ENCODE measurements at regions not wholly inside any gene's neighbourhood (a gene's known extent, or its start where the extent isn't known, plus 50 kb on each side); places are given as distances from the start of the nearest gene placed in this dataset.

DNA sequence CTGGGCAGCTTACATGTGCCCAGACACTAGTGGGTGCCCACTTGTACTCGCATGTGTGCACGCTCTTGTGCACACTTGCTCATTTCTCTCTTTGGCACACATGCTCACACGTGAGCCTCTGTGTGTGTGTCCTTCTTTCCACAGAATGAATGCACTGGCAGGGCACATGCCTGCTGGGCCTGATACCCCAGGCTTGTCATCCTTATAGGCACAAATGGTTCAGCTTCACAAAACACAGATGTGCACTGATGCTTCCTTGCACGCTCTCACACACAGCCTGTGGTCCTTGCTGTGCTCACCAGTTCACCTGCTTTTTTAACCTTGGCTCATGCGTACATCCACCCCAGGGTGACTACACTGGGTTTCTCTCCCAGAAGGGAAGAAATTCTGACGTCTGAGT, 174.8 kb downstream of the BUD13 start:
- no peak for TF ChIP-seq POLR2A (IDR thresholded peaks at IDR 0.05)
- no peak for TF ChIP-seq POLR2AphosphoS5 (IDR thresholded peaks at IDR 0.05)
- TF ChIP-seq, protein P1, sequence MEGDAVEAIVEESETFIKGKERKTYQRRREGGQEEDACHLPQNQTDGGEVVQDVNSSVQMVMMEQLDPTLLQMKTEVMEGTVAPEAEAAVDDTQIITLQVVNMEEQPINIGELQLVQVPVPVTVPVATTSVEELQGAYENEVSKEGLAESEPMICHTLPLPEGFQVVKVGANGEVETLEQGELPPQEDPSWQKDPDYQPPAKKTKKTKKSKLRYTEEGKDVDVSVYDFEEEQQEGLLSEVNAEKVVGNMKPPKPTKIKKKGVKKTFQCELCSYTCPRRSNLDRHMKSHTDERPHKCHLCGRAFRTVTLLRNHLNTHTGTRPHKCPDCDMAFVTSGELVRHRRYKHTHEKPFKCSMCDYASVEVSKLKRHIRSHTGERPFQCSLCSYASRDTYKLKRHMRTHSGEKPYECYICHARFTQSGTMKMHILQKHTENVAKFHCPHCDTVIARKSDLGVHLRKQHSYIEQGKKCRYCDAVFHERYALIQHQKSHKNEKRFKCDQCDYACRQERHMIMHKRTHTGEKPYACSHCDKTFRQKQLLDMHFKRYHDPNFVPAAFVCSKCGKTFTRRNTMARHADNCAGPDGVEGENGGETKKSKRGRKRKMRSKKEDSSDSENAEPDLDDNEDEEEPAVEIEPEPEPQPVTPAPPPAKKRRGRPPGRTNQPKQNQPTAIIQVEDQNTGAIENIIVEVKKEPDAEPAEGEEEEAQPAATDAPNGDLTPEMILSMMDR (IDR thresholded peaks at IDR 0.05), result no peak
- no peak for TF ChIP-seq EP300 (IDR thresholded peaks at IDR 0.05)
